ENCODE measurements at regions not wholly inside any gene's neighbourhood (a gene's known extent, or its start where the extent isn't known, plus 50 kb on each side); places are given as distances from the start of the nearest gene placed in this dataset.

DNA sequence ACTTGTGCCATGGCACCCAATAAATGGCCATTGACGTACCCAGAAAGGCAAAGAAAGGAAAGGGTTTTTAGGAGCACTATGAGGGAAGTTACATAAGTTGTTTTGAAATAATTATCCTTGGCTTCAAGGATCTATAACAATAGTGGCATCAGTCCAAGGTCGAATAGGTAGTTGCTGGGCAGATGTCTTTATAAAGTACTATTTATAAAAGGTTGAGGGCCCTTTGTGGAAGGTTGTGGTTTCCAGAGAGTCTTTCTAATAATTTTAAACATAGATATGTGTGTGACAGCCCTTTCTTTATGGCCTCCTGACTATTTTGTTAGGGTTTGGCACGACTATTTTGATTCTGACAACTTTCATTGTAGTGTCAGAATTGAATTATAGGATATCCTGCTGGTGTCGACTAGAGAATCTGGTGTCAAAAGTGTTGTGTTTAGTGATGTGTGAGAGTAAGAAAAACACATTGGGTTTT is 260.5 kb downstream of the PYDC2 start:
- TF ChIP-seq, protein P1, sequence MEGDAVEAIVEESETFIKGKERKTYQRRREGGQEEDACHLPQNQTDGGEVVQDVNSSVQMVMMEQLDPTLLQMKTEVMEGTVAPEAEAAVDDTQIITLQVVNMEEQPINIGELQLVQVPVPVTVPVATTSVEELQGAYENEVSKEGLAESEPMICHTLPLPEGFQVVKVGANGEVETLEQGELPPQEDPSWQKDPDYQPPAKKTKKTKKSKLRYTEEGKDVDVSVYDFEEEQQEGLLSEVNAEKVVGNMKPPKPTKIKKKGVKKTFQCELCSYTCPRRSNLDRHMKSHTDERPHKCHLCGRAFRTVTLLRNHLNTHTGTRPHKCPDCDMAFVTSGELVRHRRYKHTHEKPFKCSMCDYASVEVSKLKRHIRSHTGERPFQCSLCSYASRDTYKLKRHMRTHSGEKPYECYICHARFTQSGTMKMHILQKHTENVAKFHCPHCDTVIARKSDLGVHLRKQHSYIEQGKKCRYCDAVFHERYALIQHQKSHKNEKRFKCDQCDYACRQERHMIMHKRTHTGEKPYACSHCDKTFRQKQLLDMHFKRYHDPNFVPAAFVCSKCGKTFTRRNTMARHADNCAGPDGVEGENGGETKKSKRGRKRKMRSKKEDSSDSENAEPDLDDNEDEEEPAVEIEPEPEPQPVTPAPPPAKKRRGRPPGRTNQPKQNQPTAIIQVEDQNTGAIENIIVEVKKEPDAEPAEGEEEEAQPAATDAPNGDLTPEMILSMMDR (IDR thresholded peaks at IDR 0.05), result no peak
- TF ChIP-seq EZH2phosphoT487 (IDR thresholded peaks at IDR 0.05), result no peak

Measured in neural progenitor cell (in vitro differentiated cells).